Hematopoietic multipotent progenitor cell treated with erythropoietin and hydrocortisone succinate and interleukin-3 and kit ligand, for 17 days (in vitro differentiated cells): ENCODE measurements at regions not wholly inside any gene's neighbourhood (a gene's known extent, or its start where the extent isn't known, plus 50 kb on each side); places are given as distances from the start of the nearest gene placed in this dataset.
"Not testable (repeated sequence)": the region's sequence is repeated elsewhere in the genome, so short reads cannot be mapped to it uniquely, and the experiment has no call there.

ENCODE experiments used
- DNase-seq: peaks from one replicate; pipeline ENCODE4 v3.0.0-alpha.2; 2015; ENCODE audit warnings: low spot score

DNA sequence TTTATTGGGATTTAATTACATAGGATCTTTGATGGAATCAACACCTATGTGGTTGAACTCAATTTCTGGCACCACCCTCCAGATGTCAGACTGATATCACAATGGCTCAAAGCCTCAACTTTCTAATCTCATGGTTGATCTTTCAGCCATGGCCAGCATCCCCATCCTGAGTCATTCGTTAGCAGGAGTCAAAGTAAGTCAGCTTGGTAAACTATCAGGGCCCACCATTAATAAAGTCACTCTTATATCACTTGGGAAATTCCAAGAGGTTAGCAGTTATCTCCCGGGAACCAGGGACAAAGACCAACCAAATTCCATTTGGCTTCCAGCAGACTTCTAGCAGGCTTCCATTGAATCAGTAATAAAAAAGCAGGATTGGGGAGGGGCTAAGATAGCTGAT is 50.7 kb upstream of the TNFSF4 start:
- no peak for DNase-seq

- DNase-seq, result no peak
These were observed 51.5 kb upstream of the TNFSF4 start for GRCh38 chr1:173258479-173259264.

- not testable (repeated sequence) for DNase-seq
These were observed 53.2 kb upstream of the TNFSF4 start for GRCh38 chr1:173260329-173260728.

- DNase-seq, result no peak
These were observed 59.7 kb upstream of the TNFSF4 start for GRCh38 chr1:173266841-173267240.

- DNase-seq, result no peak
These were observed 60.4 kb upstream of the TNFSF4 start for GRCh38 chr1:173267453-173267945.

- DNase-seq, result no peak
These were observed 61.1 kb upstream of the TNFSF4 start for GRCh38 chr1:173268261-173268660.

- no peak for DNase-seq
These were observed 61.7 kb upstream of the TNFSF4 start for GRCh38 chr1:173268786-173269277.

- DNase-seq, result no peak
These were observed 62.5 kb upstream of the TNFSF4 start for GRCh38 chr1:173269490-173270230.

GRCh38 chr1:173270243-173270642 is 63.1 kb upstream of the TNFSF4 start:
- DNase-seq, result no peak

DNA sequence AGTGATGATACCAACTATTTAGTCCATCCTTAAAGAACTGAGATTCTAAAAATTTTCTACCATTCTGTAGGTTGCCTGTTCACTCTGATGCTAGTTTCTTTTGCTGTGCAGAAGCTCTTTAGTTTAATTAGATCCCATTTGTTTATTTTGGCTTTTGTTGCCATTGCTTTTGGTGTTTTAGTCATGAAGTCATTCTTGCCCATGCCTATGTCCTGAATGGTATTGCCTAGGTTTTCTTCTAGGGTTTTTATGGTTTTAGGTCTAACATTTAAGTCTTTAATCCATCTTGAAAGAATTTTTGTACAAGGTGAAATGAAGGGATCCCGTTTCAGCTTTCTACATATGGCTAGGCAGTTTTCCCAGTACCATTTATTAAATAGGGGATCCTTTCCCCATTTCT is 63.9 kb upstream of the TNFSF4 start:
- DNase-seq, result not testable (repeated sequence)

GRCh38 chr1:173275496-173275895 is 68.4 kb upstream of the TNFSF4 start:
- no peak for DNase-seq

- no peak for DNase-seq
These were observed 70.0 kb upstream of the TNFSF4 start for GRCh38 chr1:173276922-173277800.

DNA sequence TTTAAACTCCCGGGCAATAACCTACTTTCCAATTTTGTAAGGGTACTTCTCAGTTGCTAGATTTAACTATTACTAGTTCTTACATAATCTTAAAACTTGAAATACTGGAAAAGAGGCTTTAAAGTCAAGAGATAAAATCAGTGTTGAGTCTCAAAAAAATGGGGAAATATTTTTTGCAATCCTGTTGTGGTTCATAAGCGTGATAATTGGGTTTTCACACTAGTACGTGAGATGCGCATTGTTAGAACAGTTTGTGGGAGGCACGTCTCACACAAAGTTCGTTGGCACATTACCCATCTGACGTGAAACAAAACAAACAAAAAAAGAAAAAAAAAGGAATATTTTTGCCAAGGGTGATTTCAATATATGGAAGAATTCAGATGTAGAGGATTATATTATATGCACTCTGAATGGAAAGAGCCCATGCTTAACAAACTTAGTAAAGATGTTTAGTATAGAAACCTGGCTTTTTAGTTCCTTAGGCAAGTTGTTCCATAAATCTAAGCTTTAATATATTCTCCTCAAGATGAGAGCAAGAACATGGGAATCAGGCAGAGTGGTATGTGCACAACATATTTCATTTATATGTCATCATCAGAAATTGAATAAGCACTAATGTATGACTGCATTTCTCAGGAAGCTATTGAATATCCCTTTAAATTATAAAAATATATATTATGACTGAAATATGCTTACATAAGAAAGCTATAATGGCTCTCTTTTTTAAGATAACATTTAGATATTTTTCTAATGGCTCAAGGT is 73.9 kb upstream of the TNFSF4 start:
- no peak for DNase-seq

- no peak for DNase-seq
These were observed 77.9 kb upstream of the TNFSF4 start for GRCh38 chr1:173285048-173285447.

DNA sequence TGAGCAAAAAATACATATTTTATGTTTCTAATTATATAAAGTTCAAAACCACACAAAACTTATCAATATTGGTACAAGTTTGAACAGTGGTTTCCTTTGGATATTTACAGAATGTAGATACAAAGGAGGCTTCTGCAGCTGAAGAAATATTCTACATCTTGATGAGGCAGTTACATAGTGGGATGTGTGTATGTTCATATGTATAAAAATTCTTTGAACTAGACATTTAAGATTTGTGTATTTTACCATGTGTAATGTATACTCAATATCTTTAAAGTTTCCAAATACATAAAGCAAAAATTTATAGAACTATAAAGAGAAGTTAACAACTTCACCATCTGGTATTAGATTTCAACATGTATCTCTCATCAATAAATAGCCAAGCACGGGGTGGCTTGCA is 80.7 kb upstream of the TNFSF4 start:
- no peak for DNase-seq

DNA sequence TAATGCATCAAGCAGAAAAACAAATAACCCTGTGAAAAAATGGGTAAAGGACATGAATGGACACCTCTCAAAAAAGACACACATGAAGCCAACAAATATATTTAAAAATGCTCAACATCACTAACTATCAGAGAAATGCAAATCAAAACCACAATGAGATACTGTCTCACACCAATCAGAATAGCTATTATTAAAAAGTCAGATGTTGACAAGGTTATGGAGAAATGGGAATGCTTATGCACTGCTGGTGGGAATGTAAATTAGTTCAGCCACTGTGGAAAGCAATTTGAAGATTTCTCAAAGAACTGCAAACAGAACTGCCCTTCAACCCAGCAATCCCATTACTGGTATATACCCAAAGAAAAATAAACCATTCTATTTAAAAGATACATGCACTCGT is 86.6 kb upstream of the TNFSF4 start:
- no peak for DNase-seq

GRCh38 chr1:173294843-173295242 is 87.7 kb upstream of the TNFSF4 start:
- DNase-seq, result no peak

DNA sequence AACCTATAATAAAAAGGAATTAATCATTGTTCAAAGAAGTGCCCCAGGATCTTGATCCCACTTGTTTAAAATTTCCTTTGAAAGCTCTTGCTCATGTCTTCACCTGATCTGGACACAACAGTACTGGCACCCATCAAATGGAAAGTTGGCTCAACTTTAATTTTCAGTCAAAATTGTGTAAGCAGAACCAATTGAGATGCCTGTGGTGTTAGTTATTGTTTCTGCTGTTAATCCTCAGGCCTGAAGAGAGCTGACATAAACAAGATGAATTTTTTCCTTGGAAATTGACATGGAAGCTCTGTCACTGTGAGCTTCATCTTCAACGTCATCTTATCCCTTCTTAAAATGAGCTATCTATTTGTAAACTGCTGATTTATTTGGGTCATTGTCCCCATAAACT is 88.3 kb upstream of the TNFSF4 start:
- no peak for DNase-seq

DNA sequence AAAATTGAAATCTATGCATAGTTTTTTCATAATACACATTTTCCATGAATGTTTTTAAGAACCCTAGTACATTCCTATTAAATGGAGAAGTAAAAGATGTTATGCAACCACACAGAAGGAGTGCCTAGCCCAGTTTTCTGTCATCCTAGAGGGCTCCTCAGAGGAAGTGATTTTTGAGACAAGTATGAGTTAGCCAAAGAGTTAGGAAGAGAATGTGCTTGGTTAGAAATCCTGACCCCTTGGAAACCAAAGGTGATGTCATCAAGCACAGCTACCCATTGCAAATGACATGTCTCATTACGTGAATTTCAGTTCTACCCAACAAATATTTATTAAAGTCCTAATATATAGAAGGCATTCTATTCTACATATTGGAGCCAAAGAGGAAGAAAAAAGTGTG is 88.9 kb upstream of the TNFSF4 start:
- DNase-seq, result no peak

DNA sequence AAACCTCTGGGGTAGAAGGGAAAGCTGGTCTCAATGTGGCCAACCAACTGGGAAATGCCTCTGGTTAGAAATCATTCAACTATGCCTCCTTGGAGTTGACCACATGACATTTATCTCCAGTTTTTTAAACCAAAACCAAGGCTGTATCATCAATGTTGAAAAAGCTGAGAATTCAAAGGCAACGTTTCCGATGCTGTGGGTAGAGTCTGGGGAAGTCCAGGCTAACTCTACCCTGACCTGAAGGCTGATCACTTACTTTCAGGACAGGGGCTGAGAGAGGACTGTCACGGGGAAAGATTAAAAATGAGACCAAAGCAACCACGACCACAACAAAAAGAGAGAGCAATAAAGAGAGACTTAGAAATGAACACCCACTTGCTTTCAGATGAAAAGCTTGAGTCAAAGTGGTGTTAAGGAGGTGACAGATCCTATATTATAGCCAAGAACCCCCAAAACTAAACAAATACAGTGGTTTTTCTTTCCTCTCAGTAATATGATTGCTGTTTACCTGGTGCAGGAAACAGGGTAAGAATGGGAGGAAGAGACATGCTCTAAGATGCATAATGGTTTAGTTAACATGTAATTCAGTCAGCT is 90.8 kb upstream of the TNFSF4 start:
- DNase-seq, result no peak
